T-helper 2 cell treated with Interferon-gamma antibody and Interleukin-4, amounts not matched to agents 5 μg/mL and 100 μg/mL, for 36 hours (primary cell): ENCODE measurements at regions not wholly inside any gene's neighbourhood (a gene's known extent, or its start where the extent isn't known, plus 50 kb on each side); places are given as distances from the start of the nearest gene placed in this dataset.

ENCODE experiments used
- DNase-seq: peaks from one replicate; pipeline ENCODE4 v3.0.0; 2021; ENCODE audit warnings: low spot score
- H3K27ac Mint-ChIP-seq: one replicate; pipeline ENCODE4 v1.8.0; 2021; ENCODE audit warnings: mild to moderate bottlenecking, mixed read lengths
- H3K27me3 Mint-ChIP-seq: one replicate; pipeline ENCODE4 v1.8.0; 2021; ENCODE audit warnings: low read depth, mixed read lengths
- H3K36me3 Mint-ChIP-seq: one replicate; pipeline ENCODE4 v1.8.0; 2021; ENCODE audit warnings: low read depth, mixed read lengths
- H3K4me1 Mint-ChIP-seq: one replicate; pipeline ENCODE4 v1.8.0; 2021; ENCODE audit warnings: low read depth, mixed read lengths
- H3K4me3 Mint-ChIP-seq: one replicate; pipeline ENCODE4 v1.8.0; 2022; ENCODE audit warnings: mild to moderate bottlenecking, moderate library complexity, mixed read lengths
- H3K9me3 Mint-ChIP-seq: one replicate; pipeline ENCODE4 v1.8.0; 2021; ENCODE audit warnings: mixed read lengths

GRCh38 chr18:43705850-43706249 is 428.6 kb upstream of the SYT4 start:
- no peak overlapping the region for H3K4me3 Mint-ChIP-seq
- peaks cover 14% of the 10 kb centered on the region for H3K9me3 Mint-ChIP-seq
- H3K36me3 Mint-ChIP-seq, result no peaks in the 10 kb centered on the region
- H3K4me1 Mint-ChIP-seq, result no peaks in the 10 kb centered on the region
- no peaks in the 10 kb centered on the region for H3K27me3 Mint-ChIP-seq
- H3K27ac Mint-ChIP-seq, result no peak overlapping the region
- no peak for DNase-seq

- no peak for DNase-seq
- H3K4me1 Mint-ChIP-seq, result no peaks in the 10 kb centered on the region
- no peak overlapping the region for H3K4me3 Mint-ChIP-seq
- no peak overlapping the region for H3K27ac Mint-ChIP-seq
- no peaks in the 10 kb centered on the region for H3K36me3 Mint-ChIP-seq
- peaks cover 21% of the 10 kb centered on the region for H3K9me3 Mint-ChIP-seq
- no peaks in the 10 kb centered on the region for H3K27me3 Mint-ChIP-seq
Observed at GRCh38 chr18:43710135-43710534, 432.8 kb upstream of the SYT4 start.

GRCh38 chr18:43714343-43715010 is 437.2 kb upstream of the SYT4 start:
- no peak for DNase-seq
- peaks cover 12% of the 10 kb centered on the region for H3K9me3 Mint-ChIP-seq
- no peak overlapping the region for H3K27ac Mint-ChIP-seq
- H3K4me1 Mint-ChIP-seq, result no peaks in the 10 kb centered on the region
- no peak overlapping the region for H3K4me3 Mint-ChIP-seq
- H3K27me3 Mint-ChIP-seq, result no peaks in the 10 kb centered on the region
- H3K36me3 Mint-ChIP-seq, result no peaks in the 10 kb centered on the region

- no peak for DNase-seq
- no peak overlapping the region for H3K27ac Mint-ChIP-seq
Observed at GRCh38 chr18:43719267-43719795, 442.0 kb upstream of the SYT4 start.

GRCh38 chr18:43720041-43720440 is 442.8 kb upstream of the SYT4 start:
- no peak overlapping the region for H3K4me3 Mint-ChIP-seq
- no peak for DNase-seq
- H3K36me3 Mint-ChIP-seq, result no peaks in the 10 kb centered on the region
- H3K4me1 Mint-ChIP-seq, result no peaks in the 10 kb centered on the region
- no peaks in the 10 kb centered on the region for H3K27me3 Mint-ChIP-seq
- no peak overlapping the region for H3K27ac Mint-ChIP-seq
- peaks cover 33% of the 10 kb centered on the region for H3K9me3 Mint-ChIP-seq

More at GRCh38 chr18:43719267-43719795, 442.0 kb upstream of the SYT4 start:
- no peaks in the 10 kb centered on the region for H3K36me3 Mint-ChIP-seq
- no peaks in the 10 kb centered on the region for H3K4me1 Mint-ChIP-seq
- peaks cover 37% of the 10 kb centered on the region for H3K9me3 Mint-ChIP-seq
- H3K4me3 Mint-ChIP-seq, result no peak overlapping the region
- H3K27me3 Mint-ChIP-seq, result no peaks in the 10 kb centered on the region

- Mint-ChIP-seq H3K27me3 (no peaks in the 10 kb centered on the region), H3K36me3 (no peaks in the 10 kb centered on the region), H3K27ac (no peak overlapping the region), H3K4me3 (no peak overlapping the region), H3K4me1 (no peaks in the 10 kb centered on the region), H3K9me3 (peaks cover 17% of the 10 kb centered on the region)
- no peak for DNase-seq
Observed at GRCh38 chr18:43735570-43735969, 458.3 kb upstream of the SYT4 start.

- no peaks in the 10 kb centered on the region for H3K4me1 Mint-ChIP-seq
- H3K36me3 Mint-ChIP-seq, result no peaks in the 10 kb centered on the region
- H3K4me3 Mint-ChIP-seq, result no peak overlapping the region
- H3K9me3 Mint-ChIP-seq, result peaks cover 33% of the 10 kb centered on the region
- DNase-seq, result no peak
- no peak overlapping the region for H3K27ac Mint-ChIP-seq
- H3K27me3 Mint-ChIP-seq, result no peaks in the 10 kb centered on the region
Observed at GRCh38 chr18:43744960-43745745, 467.9 kb upstream of the SYT4 start.

GRCh38 chr18:43751203-43751602 is 473.9 kb upstream of the SYT4 start:
- Mint-ChIP-seq H3K4me1 (no peaks in the 10 kb centered on the region), H3K27me3 (no peaks in the 10 kb centered on the region), H3K9me3 (peaks cover 22% of the 10 kb centered on the region), H3K27ac (no peak overlapping the region), H3K36me3 (no peaks in the 10 kb centered on the region), H3K4me3 (no peak overlapping the region)
- no peak for DNase-seq

GRCh38 chr18:43751835-43752234 is 474.5 kb upstream of the SYT4 start:
- Mint-ChIP-seq H3K27me3 (no peaks in the 10 kb centered on the region), H3K36me3 (no peaks in the 10 kb centered on the region), H3K27ac (no peak overlapping the region), H3K9me3 (peaks cover 18% of the 10 kb centered on the region), H3K4me3 (no peak overlapping the region), H3K4me1 (no peaks in the 10 kb centered on the region)
- no peak for DNase-seq

GRCh38 chr18:43757273-43757672 is 480.0 kb upstream of the SYT4 start:
- Mint-ChIP-seq H3K9me3 (peaks cover 15% of the 10 kb centered on the region), H3K36me3 (no peaks in the 10 kb centered on the region), H3K4me1 (no peaks in the 10 kb centered on the region), H3K4me3 (no peak overlapping the region), H3K27me3 (no peaks in the 10 kb centered on the region), H3K27ac (no peak overlapping the region)
- no peak for DNase-seq

GRCh38 chr18:43758734-43759133 is 481.4 kb upstream of the SYT4 start:
- no peak for DNase-seq
- no peaks in the 10 kb centered on the region for H3K4me1 Mint-ChIP-seq

GRCh38 chr18:43760010-43760409 is 482.7 kb upstream of the SYT4 start:
- Mint-ChIP-seq H3K36me3 (no peaks in the 10 kb centered on the region), H3K4me3 (no peak overlapping the region), H3K27ac (no peak overlapping the region), H3K9me3 (peaks cover 11% of the 10 kb centered on the region), H3K4me1 (no peaks in the 10 kb centered on the region), H3K27me3 (no peaks in the 10 kb centered on the region)
- no peak for DNase-seq

More at GRCh38 chr18:43758734-43759133, 481.4 kb upstream of the SYT4 start:
- Mint-ChIP-seq H3K27ac (no peak overlapping the region), H3K4me3 (no peak overlapping the region), H3K27me3 (no peaks in the 10 kb centered on the region), H3K9me3 (peaks cover 11% of the 10 kb centered on the region), H3K36me3 (no peaks in the 10 kb centered on the region)

GRCh38 chr18:43772907-43773306 is 495.6 kb upstream of the SYT4 start:
- Mint-ChIP-seq H3K4me1 (no peaks in the 10 kb centered on the region), H3K9me3 (peaks cover 23% of the 10 kb centered on the region), H3K27ac (no peak overlapping the region), H3K4me3 (no peak overlapping the region), H3K27me3 (no peaks in the 10 kb centered on the region), H3K36me3 (no peaks in the 10 kb centered on the region)
- no peak for DNase-seq

GRCh38 chr18:43774497-43774896 is 497.2 kb upstream of the SYT4 start:
- DNase-seq, result no peak
- H3K4me3 Mint-ChIP-seq, result no peak overlapping the region
- no peak overlapping the region for H3K27ac Mint-ChIP-seq
- no peaks in the 10 kb centered on the region for H3K4me1 Mint-ChIP-seq
- H3K9me3 Mint-ChIP-seq, result peaks cover 10% of the 10 kb centered on the region
- H3K36me3 Mint-ChIP-seq, result no peaks in the 10 kb centered on the region
- H3K27me3 Mint-ChIP-seq, result no peaks in the 10 kb centered on the region
